IPS-15b (cell line): ENCODE measurements at regions not wholly inside any gene's neighbourhood (a gene's known extent, or its start where the extent isn't known, plus 50 kb on each side); places are given as distances from the start of the nearest gene placed in this dataset.

Experiments used
- H3K27me3 ChIP-seq: one replicate; pipeline ENCODE4 v1.6.1; 2013; ENCODE audit warnings: low read length; ENCODE audit not compliant: control insufficient read depth, insufficient read depth
- H3K36me3 ChIP-seq: one replicate; pipeline ENCODE4 v1.6.1; 2013; ENCODE audit warnings: low read length; ENCODE audit not compliant: control insufficient read depth, insufficient read depth
- H3K4me1 ChIP-seq: one replicate; pipeline ENCODE4 v1.6.1; 2013; ENCODE audit warnings: mild to moderate bottlenecking, low read length; ENCODE audit not compliant: control insufficient read depth, insufficient read depth
- H3K4me3 ChIP-seq: one replicate; pipeline ENCODE4 v1.5.1; 2013; ENCODE audit warnings: low read depth, low read length
- H3K9ac ChIP-seq: one replicate; pipeline ENCODE4 v1.6.1; 2013; ENCODE audit warnings: low read depth, mild to moderate bottlenecking, low read length
- H3K9me3 ChIP-seq: one replicate; pipeline ENCODE4 v1.6.1; 2013; ENCODE audit warnings: mild to moderate bottlenecking, low read length; ENCODE audit not compliant: control insufficient read depth, insufficient read depth

- Histone ChIP-seq H3K27me3 (no peaks in the 10 kb centered on the region), H3K4me1 (no peaks in the 10 kb centered on the region), H3K36me3 (no peaks in the 10 kb centered on the region), H3K9me3 (no peaks in the 10 kb centered on the region), H3K4me3 (no peak overlapping the region), H3K9ac (no peak overlapping the region)
Measured at GRCh38 chr3:31028766-31029165, 134.3 kb upstream of the GADL1 start.

GRCh38 chr3:31029706-31030105 is 135.2 kb upstream of the GADL1 start:
- no peaks in the 10 kb centered on the region for H3K27me3 ChIP-seq
- H3K9me3 ChIP-seq: no peaks in the 10 kb centered on the region
- H3K4me1 ChIP-seq: no peaks in the 10 kb centered on the region
- no peak overlapping the region for H3K4me3 ChIP-seq
- H3K9ac ChIP-seq: no peak overlapping the region
- H3K36me3 ChIP-seq: no peaks in the 10 kb centered on the region

GRCh38 chr3:31035681-31036080 is 141.2 kb upstream of the GADL1 start:
- H3K36me3 ChIP-seq: no peaks in the 10 kb centered on the region
- no peaks in the 10 kb centered on the region for H3K9me3 ChIP-seq
- no peaks in the 10 kb centered on the region for H3K27me3 ChIP-seq
- no peak overlapping the region for H3K4me3 ChIP-seq
- no peaks in the 10 kb centered on the region for H3K4me1 ChIP-seq
- no peak overlapping the region for H3K9ac ChIP-seq

DNA sequence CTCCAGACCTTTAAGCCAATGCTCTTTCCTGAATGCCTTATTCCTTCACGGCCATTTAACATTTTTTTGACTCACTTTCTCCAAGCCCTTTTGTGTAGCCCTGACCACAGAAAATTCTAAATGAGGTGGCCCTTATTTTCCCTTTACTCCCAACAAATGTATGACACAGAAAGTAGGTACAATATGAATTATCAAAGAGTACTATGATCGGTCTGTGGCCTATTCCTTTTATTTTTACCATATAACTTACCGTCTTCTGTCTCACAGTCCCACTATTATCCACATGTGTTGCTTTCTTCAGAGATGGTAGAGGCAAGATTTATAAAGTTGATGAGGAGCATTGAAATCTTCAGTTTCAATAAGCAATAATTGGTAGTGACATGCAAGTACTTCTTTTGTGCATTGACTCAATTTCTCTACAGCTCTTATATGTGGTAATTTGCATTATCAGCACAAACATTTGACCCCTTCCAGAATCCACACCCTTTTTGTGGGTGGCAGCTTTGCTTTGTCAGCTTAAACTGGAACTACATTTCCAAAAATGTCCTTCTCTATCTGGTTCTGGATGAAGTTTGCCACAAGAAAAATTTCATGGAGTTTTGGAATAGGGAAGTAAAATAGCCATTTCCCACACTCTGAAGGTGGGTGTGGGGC is 143.8 kb upstream of the GADL1 start:
- H3K27me3 ChIP-seq: no peaks in the 10 kb centered on the region
- no peaks in the 10 kb centered on the region for H3K4me1 ChIP-seq
- no peaks in the 10 kb centered on the region for H3K36me3 ChIP-seq
- no peak overlapping the region for H3K9ac ChIP-seq
- H3K9me3 ChIP-seq: peaks cover 5% of the 10 kb centered on the region
- no peak overlapping the region for H3K4me3 ChIP-seq

DNA sequence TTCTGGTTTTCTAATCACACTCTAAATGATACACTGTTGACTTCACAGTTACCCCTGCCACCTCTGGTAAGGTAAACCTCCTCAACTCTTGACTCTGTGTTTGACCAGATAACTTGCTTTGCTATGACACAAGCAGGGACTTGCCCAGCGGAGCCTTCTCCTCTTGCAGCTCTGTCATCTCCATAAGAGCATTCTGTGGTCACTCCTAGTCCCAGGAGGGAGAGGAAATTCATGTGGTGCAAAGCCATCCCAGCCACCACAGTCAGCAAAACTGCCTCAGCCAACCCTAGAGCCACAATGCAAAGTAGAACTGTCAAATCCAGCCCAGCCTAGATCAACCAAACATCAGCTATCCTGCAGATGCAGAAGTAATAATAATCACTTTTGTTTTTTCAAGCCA is 144.7 kb upstream of the GADL1 start:
- H3K36me3 ChIP-seq: no peaks in the 10 kb centered on the region
- no peak overlapping the region for H3K9ac ChIP-seq
- no peaks in the 10 kb centered on the region for H3K27me3 ChIP-seq
- no peaks in the 10 kb centered on the region for H3K4me1 ChIP-seq
- peaks cover 5% of the 10 kb centered on the region for H3K9me3 ChIP-seq
- H3K4me3 ChIP-seq: no peak overlapping the region

- Histone ChIP-seq H3K9me3 (peaks cover 5% of the 10 kb centered on the region), H3K4me3 (no peak overlapping the region)
Measured at GRCh38 chr3:31041161-31041978, 146.9 kb upstream of the GADL1 start.

GRCh38 chr3:31043184-31043819 is 148.8 kb upstream of the GADL1 start:
- Histone ChIP-seq H3K9me3 (peaks cover 5% of the 10 kb centered on the region), H3K9ac (no peak overlapping the region), H3K4me1 (no peaks in the 10 kb centered on the region), H3K4me3 (no peak overlapping the region), H3K27me3 (no peaks in the 10 kb centered on the region), H3K36me3 (no peaks in the 10 kb centered on the region)

More at GRCh38 chr3:31041161-31041978, 146.9 kb upstream of the GADL1 start:
- Histone ChIP-seq H3K36me3 (no peaks in the 10 kb centered on the region), H3K27me3 (no peaks in the 10 kb centered on the region), H3K4me1 (no peaks in the 10 kb centered on the region), H3K9ac (no peak overlapping the region)

DNA sequence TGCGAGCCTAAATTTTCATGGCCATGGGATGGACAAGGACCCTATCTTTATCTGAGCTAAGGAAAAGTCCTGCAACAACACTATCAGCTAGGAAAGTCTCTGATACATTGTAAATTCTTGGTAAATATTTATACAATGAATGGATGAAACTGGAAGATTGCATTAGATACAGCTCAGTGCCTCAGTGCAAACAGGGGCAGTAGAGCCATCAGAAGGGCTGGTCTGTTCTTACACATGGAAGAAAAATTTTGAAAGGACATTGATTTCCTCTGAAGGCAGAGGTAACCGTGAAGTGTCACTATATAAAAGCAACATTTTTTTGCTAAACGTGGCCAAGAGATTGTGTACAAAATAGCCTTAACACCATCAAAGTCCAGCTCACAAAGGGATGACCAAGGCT is 153.2 kb upstream of the GADL1 start:
- Histone ChIP-seq H3K4me3 (no peak overlapping the region), H3K9ac (no peak overlapping the region), H3K9me3 (peaks cover 5% of the 10 kb centered on the region), H3K27me3 (no peaks in the 10 kb centered on the region), H3K36me3 (no peaks in the 10 kb centered on the region), H3K4me1 (no peaks in the 10 kb centered on the region)

- Histone ChIP-seq H3K9ac (no peak overlapping the region), H3K9me3 (peaks cover under 1% of the 10 kb centered on the region), H3K4me1 (no peaks in the 10 kb centered on the region)
Measured at GRCh38 chr3:31048143-31048542, 153.7 kb upstream of the GADL1 start.

DNA sequence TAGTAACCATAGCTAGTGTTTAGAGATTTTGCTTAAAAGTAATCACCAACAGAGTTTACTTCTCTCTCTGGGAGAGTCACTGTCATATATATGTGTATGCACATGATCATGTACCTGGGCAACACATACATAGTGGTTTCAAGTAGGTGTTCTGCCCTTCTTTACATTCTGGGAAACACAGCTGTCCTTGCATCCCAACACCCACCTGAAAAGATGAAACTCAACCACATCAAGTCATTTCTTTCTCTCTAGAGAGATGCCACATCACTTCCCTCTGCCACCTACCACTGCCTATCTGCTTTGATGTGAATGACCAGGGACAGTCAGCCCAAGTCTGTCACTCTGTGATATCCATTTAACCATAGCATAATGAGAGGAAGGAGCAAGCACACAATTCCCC is 155.8 kb upstream of the GADL1 start:
- Histone ChIP-seq H3K9ac (no peak overlapping the region), H3K4me1 (peaks cover 3% of the 10 kb centered on the region), H3K4me3 (no peak overlapping the region), H3K36me3 (no peaks in the 10 kb centered on the region), H3K27me3 (no peaks in the 10 kb centered on the region), H3K9me3 (no peaks in the 10 kb centered on the region)

More at GRCh38 chr3:31048143-31048542, 153.7 kb upstream of the GADL1 start:
- Histone ChIP-seq H3K36me3 (no peaks in the 10 kb centered on the region), H3K27me3 (no peaks in the 10 kb centered on the region), H3K4me3 (no peak overlapping the region)

GRCh38 chr3:31051226-31051625 is 156.8 kb upstream of the GADL1 start:
- H3K4me1 ChIP-seq: peaks cover 3% of the 10 kb centered on the region

GRCh38 chr3:31053299-31053698 is 158.8 kb upstream of the GADL1 start:
- Histone ChIP-seq H3K4me1 (peaks cover 3% of the 10 kb centered on the region), H3K4me3 (no peak overlapping the region), H3K27me3 (no peaks in the 10 kb centered on the region), H3K9ac (no peak overlapping the region), H3K9me3 (no peaks in the 10 kb centered on the region), H3K36me3 (no peaks in the 10 kb centered on the region)

More at GRCh38 chr3:31051226-31051625, 156.8 kb upstream of the GADL1 start:
- Histone ChIP-seq H3K4me3 (no peak overlapping the region), H3K9ac (no peak overlapping the region), H3K36me3 (no peaks in the 10 kb centered on the region), H3K9me3 (no peaks in the 10 kb centered on the region), H3K27me3 (no peaks in the 10 kb centered on the region)
